Thoracic aorta (tissue), 2 donors: ENCODE measurements at regions not wholly inside any gene's neighbourhood (a gene's known extent, or its start where the extent isn't known, plus 50 kb on each side); places are given as distances from the start of the nearest gene placed in this dataset.

Source experiments
- ATAC-seq: fragments of 150-250 bp; one replicate; pipeline ENCODE4 v1.8.0; 2017; ENCODE audit warnings: low read depth; ENCODE audit not compliant: insufficient number of reproducible peaks, low FRiP score
- DNase-seq: peaks from one replicate; pipeline ENCODE4 v3.0.0-alpha.2; 2020; ENCODE audit warnings: low spot score
- H3K27ac ChIP-seq, 2 donors: fragments of 200-600 bp; sonication (generic); 1 replicate in 1 of 2; 2 replicates in 1 of 2; pipeline ENCODE4 v1.5.1; 2016; ENCODE audit warnings: mild to moderate bottlenecking in 2 of 2, moderate library complexity in 2 of 2
- H3K27me3 ChIP-seq: fragments of 200-600 bp; sonication (generic); replicated peaks from 2 replicates; pipeline ENCODE4 v1.6.0; 2016; ENCODE audit warnings: mild to moderate bottlenecking; ENCODE audit not compliant: insufficient read depth
- H3K36me3 ChIP-seq: fragments of 200-600 bp; sonication (generic); one replicate; pipeline ENCODE4 v1.5.1; 2016
- H3K4me1 ChIP-seq, 2 donors: fragments of 200-600 bp; sonication (generic); 1 replicate in 1 of 2; 2 replicates in 1 of 2; pipeline versions ENCODE4 v1.5.1 to v1.6.0; 2016; ENCODE audit warnings: low read depth in 2 of 2, mild to moderate bottlenecking in 1 of 2; ENCODE audit not compliant: control insufficient read depth in 1 of 2
- H3K4me3 ChIP-seq: fragments of 200-600 bp; sonication (generic); 2 replicates; pipeline ENCODE4 v1.5.1; 2016; ENCODE audit warnings: mild to moderate bottlenecking
- H3K9me3 ChIP-seq: fragments of 200-600 bp; sonication (generic); 2 replicates; pipeline ENCODE4 v1.5.1; 2016
- TF ChIP-seq, protein P1 (sequence below): fragments of 200-600 bp; sonication (generic); IDR thresholded peaks from one replicate; pipeline ENCODE4 v1.5.1; 2019; ENCODE audit warnings: antibody characterized with exemption

DNA sequence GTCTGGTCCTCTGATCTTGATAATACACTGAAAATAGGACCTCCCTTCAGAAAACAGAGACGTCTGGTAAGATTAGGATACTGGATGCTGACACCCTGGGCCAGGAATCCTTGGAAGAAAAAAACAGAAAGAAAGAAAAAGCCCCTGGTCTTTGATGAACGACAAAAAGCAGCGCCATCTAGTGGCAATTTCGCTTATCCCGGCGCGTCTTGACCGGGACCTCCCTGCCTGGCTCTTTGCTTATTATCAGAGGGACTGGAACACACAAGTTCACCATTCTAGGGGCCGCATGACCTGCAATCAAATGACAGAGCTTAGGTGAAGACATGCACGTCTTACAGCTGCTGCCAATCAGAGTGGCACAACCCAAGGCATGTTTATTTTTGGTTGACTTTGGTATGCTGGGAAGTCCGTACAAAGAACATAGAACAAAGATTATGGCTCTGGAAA, 114.9 kb upstream of the NFIB start:
- Histone ChIP-seq H3K4me3 (peak overlapping the region; percentile 26), H3K9me3 (no peaks in the 10 kb centered on the region), H3K27ac (no peak overlapping the region), H3K4me1 (peaks cover 0 to 8% of the 10 kb centered on the region in 2 donors), H3K36me3 (no peaks in the 10 kb centered on the region), H3K27me3 (no peaks in the 10 kb centered on the region)
- peak; percentile 11 for DNase-seq
- ATAC-seq, result peak; percentile 65
- TF ChIP-seq, protein P1, sequence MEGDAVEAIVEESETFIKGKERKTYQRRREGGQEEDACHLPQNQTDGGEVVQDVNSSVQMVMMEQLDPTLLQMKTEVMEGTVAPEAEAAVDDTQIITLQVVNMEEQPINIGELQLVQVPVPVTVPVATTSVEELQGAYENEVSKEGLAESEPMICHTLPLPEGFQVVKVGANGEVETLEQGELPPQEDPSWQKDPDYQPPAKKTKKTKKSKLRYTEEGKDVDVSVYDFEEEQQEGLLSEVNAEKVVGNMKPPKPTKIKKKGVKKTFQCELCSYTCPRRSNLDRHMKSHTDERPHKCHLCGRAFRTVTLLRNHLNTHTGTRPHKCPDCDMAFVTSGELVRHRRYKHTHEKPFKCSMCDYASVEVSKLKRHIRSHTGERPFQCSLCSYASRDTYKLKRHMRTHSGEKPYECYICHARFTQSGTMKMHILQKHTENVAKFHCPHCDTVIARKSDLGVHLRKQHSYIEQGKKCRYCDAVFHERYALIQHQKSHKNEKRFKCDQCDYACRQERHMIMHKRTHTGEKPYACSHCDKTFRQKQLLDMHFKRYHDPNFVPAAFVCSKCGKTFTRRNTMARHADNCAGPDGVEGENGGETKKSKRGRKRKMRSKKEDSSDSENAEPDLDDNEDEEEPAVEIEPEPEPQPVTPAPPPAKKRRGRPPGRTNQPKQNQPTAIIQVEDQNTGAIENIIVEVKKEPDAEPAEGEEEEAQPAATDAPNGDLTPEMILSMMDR, result peak; percentile 74

DNA sequence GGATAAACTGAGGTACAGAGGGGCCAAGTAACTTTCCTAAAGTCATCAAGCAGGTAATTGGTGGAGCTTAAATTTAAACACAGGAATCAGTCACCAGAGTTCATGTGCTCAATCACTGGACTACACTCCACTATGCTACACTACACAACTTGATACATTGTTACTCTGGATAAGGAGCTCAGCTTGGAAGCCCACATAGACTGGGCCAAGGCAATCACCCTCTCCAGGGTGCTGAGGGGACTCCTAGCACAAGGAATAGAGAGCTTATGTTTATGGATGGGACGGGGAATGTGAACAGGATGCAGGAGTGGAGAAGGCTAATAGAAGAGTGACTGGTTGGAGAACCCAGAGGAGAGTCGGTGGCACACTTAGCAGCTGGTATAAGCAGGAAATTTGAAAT, 113.5 kb upstream of the NFIB start:
- DNase-seq, result no peak
- ATAC-seq, result no peak
- Histone ChIP-seq H3K4me1 (no peaks in the 10 kb centered on the region), H3K9me3 (no peaks in the 10 kb centered on the region), H3K27me3 (no peaks in the 10 kb centered on the region), H3K4me3 (no peak overlapping the region), H3K36me3 (no peaks in the 10 kb centered on the region), H3K27ac (no peak overlapping the region)
- TF ChIP-seq, protein P1, result no peak

DNA sequence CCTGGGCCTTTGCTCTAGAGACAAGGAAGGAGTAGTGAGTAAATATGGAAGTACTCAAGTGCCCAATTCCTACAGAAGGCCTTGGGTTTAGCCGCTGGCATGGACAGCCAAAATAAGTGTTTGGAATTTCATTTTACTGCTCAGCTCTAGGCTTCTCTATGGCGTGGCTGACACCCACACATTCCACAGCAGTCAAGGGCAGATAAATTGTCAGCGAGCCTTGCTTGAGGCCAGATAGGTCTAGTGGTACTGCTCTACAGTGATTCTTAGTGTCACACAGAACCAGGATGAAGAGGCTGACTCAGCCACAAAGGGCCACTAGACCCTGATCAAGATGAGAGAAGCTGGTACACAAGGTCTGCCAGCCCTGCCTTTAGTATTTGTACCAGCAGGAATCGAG, 111.0 kb upstream of the NFIB start:
- ATAC-seq, result no peak
- no peaks in the 10 kb centered on the region for H3K4me1 ChIP-seq
- H3K27me3 ChIP-seq, result no peaks in the 10 kb centered on the region
- no peak overlapping the region for H3K27ac ChIP-seq
- TF ChIP-seq, protein P1, result no peak
- H3K36me3 ChIP-seq, result no peaks in the 10 kb centered on the region
- no peaks in the 10 kb centered on the region for H3K9me3 ChIP-seq
- DNase-seq, result no peak
- H3K4me3 ChIP-seq, result no peak overlapping the region

DNA sequence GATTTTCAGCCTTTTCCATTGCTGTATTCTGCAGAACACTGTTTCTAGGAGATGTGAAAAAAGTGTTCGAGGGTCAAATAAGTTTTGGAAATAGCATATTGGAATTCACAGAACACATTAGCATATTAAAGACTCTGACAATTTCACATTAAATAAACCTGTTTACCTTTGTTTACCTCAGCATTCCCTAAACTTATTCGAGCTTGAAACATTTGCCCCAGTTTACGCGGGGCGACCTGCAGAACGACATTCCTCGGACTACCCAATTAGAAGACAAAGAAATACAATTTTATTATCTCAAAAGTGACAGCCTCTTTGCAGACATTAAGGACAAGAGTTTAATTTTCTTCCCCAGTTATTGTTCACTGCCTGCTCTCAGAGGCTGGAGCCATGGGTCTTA, 110.3 kb upstream of the NFIB start:
- ATAC-seq, result no peak
- Histone ChIP-seq H3K4me3 (no peak overlapping the region), H3K27ac (no peak overlapping the region), H3K9me3 (no peaks in the 10 kb centered on the region), H3K27me3 (no peaks in the 10 kb centered on the region), H3K4me1 (no peaks in the 10 kb centered on the region), H3K36me3 (no peaks in the 10 kb centered on the region)
- TF ChIP-seq, protein P1, result no peak
- DNase-seq, result no peak

DNA sequence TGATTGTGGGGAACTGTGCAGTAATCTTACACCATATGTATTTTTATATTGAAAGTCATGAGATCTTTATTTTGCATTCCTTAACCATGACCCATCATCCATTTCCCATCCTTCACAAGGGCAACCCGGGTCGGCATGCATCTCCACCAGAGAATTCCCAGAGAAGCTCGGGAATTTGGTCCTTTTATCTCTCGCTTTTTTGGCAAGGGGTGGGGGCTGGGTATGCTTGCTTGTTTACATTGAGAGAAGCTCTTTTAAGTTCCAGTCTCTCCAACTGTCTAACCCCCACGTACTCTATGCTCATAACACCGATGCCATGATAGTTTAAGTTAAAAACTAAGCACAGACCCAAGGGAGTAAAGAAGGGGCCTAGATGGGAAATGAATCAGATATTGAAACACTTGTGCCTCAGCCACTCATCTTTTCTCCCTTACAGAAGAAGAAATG, 109.9 kb upstream of the NFIB start:
- Histone ChIP-seq H3K36me3 (no peaks in the 10 kb centered on the region), H3K9me3 (no peaks in the 10 kb centered on the region), H3K27ac (no peak overlapping the region), H3K27me3 (no peaks in the 10 kb centered on the region), H3K4me1 (no peaks in the 10 kb centered on the region), H3K4me3 (no peak overlapping the region)
- ATAC-seq, result no peak
- TF ChIP-seq, protein P1, result no peak
- no peak for DNase-seq
